ENCODE measurements at regions not wholly inside any gene's neighbourhood (a gene's known extent, or its start where the extent isn't known, plus 50 kb on each side); places are given as distances from the start of the nearest gene placed in this dataset.

GRCh38 chr4:59024257-59024656 is 1914.1 kb upstream of the IGFBP7 start:
- H3K27me3 ChIP-seq (replicated peaks in 1 of 2; ENCODE audit: control insufficient read depth in 2 of 2, insufficient read depth in 2 of 2, low read length in 1 of 2): no peaks in the 10 kb centered on the region
- no peak overlapping the region for H3K27ac ChIP-seq (ENCODE audit: control insufficient read depth, insufficient read depth)
- no peaks in the 10 kb centered on the region for H3K9me3 ChIP-seq (replicated peaks; ENCODE audit: control insufficient read depth, insufficient read depth, low read length)
- H3K4me2 ChIP-seq (ENCODE audit: control insufficient read depth, insufficient read depth): no peak overlapping the region
- no peak overlapping the region for H2AFZ ChIP-seq (ENCODE audit: control insufficient read depth, low read depth, low read length)
- ChIA-PET RAD21 (ENCODE audit: unreplicated experiment) (no interaction called here), CTCF (no interaction called here), SMC1A (ENCODE audit: uncharacterized antibody, unreplicated experiment) (no interaction called here), POLR2A (no interaction called here)
- H3K4me1 ChIP-seq (ENCODE audit: control insufficient read depth, insufficient read depth, low read length): no peaks in the 10 kb centered on the region
- FAIRE-seq: no peak
- no peaks in the 10 kb centered on the region for H4K20me1 ChIP-seq (ENCODE audit: control insufficient read depth, insufficient read depth)
- H3K79me2 ChIP-seq (ENCODE audit: control insufficient read depth, insufficient read depth, low read length): no peaks in the 10 kb centered on the region
- no peak overlapping the region for H3K9ac ChIP-seq (ENCODE audit: control insufficient read depth, insufficient read depth, low read length)
- no peak overlapping the region for H3K4me3 ChIP-seq
- no TSS peak for BruUV-seq (replicated peaks)
- in situ Hi-C loops (cut with MboI): no loop called here
- intact Hi-C loops (cut with micrococcal nuclease; ENCODE audit: unreplicated experiment): no loop called here
- no peaks in the 10 kb centered on the region for H3K36me3 ChIP-seq (ENCODE audit: control insufficient read depth in 2 of 2, insufficient read depth in 2 of 2, low read length in 1 of 2)
- ATAC-seq: no peak
- no peak for DNase-seq (ENCODE audit: low read depth, low spot score)
- TF ChIP-seq TCF3 (IDR thresholded peaks at IDR 0.05; ENCODE audit: borderline replicate concordance, insufficient read depth, low read depth, low read length) (no peak), RBBP5 (conservative IDR thresholded peaks at IDR 0.05) (no peak), RAD51 (IDR thresholded peaks at IDR 0.05) (no peak), RELA (IDR thresholded peaks at IDR 0.05; ENCODE audit: borderline replicate concordance, partially characterized antibody) (no peak), NFYA (IDR thresholded peaks at IDR 0.05; ENCODE audit: borderline replicate concordance, low read depth, low read length) (no peak), SIX5 (IDR thresholded peaks at IDR 0.05; ENCODE audit: low read depth, low read length, severe bottlenecking) (no peak), ZBTB40 (IDR thresholded peaks at IDR 0.05; ENCODE audit: borderline replicate concordance) (no peak), ZNF622 (IDR thresholded peaks at IDR 0.05) (no peak), SUZ12 (IDR thresholded peaks at IDR 0.05; ENCODE audit: unreplicated experiment) (no peak), KAT2A (conservative IDR thresholded peaks at IDR 0.05; ENCODE audit: control insufficient read depth, low read depth, low read length) (no peak), ATF7 (IDR thresholded peaks at IDR 0.05; ENCODE audit: low read depth) (no peak), ESRRA (IDR thresholded peaks at IDR 0.05; ENCODE audit: low read length) (no peak), SP1 (IDR thresholded peaks at IDR 0.05; ENCODE audit: low read depth, low read length) (no peak), IRF4 (IDR thresholded peaks at IDR 0.05; ENCODE audit: low read depth, low read length) (no peak)
- TF ChIP-seq, protein P1, sequence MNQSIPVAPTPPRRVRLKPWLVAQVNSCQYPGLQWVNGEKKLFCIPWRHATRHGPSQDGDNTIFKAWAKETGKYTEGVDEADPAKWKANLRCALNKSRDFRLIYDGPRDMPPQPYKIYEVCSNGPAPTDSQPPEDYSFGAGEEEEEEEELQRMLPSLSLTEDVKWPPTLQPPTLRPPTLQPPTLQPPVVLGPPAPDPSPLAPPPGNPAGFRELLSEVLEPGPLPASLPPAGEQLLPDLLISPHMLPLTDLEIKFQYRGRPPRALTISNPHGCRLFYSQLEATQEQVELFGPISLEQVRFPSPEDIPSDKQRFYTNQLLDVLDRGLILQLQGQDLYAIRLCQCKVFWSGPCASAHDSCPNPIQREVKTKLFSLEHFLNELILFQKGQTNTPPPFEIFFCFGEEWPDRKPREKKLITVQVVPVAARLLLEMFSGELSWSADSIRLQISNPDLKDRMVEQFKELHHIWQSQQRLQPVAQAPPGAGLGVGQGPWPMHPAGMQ (IDR thresholded peaks at IDR 0.05; ENCODE audit: borderline replicate concordance): no peak
- TF ChIP-seq, protein P2, sequence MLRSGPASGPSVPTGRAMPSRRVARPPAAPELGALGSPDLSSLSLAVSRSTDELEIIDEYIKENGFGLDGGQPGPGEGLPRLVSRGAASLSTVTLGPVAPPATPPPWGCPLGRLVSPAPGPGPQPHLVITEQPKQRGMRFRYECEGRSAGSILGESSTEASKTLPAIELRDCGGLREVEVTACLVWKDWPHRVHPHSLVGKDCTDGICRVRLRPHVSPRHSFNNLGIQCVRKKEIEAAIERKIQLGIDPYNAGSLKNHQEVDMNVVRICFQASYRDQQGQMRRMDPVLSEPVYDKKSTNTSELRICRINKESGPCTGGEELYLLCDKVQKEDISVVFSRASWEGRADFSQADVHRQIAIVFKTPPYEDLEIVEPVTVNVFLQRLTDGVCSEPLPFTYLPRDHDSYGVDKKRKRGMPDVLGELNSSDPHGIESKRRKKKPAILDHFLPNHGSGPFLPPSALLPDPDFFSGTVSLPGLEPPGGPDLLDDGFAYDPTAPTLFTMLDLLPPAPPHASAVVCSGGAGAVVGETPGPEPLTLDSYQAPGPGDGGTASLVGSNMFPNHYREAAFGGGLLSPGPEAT (IDR thresholded peaks at IDR 0.05; ENCODE audit: low read depth): no peak
- TF ChIP-seq, protein P3, sequence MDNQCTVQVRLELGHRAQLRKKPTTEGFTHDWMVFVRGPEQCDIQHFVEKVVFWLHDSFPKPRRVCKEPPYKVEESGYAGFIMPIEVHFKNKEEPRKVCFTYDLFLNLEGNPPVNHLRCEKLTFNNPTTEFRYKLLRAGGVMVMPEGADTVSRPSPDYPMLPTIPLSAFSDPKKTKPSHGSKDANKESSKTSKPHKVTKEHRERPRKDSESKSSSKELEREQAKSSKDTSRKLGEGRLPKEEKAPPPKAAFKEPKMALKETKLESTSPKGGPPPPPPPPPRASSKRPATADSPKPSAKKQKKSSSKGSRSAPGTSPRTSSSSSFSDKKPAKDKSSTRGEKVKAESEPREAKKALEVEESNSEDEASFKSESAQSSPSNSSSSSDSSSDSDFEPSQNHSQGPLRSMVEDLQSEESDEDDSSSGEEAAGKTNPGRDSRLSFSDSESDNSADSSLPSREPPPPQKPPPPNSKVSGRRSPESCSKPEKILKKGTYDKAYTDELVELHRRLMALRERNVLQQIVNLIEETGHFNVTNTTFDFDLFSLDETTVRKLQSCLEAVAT (IDR thresholded peaks at IDR 0.05): no peak
- TF ChIP-seq, protein P4, sequence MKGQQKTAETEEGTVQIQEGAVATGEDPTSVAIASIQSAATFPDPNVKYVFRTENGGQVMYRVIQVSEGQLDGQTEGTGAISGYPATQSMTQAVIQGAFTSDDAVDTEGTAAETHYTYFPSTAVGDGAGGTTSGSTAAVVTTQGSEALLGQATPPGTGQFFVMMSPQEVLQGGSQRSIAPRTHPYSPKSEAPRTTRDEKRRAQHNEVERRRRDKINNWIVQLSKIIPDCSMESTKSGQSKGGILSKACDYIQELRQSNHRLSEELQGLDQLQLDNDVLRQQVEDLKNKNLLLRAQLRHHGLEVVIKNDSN (IDR thresholded peaks at IDR 0.05; ENCODE audit: borderline replicate concordance, extremely low read length, insufficient read depth, low read depth, low read length): no peak

Measured in GM12878 (cell line).